ENCODE measurements at regions not wholly inside any gene's neighbourhood (a gene's known extent, or its start where the extent isn't known, plus 50 kb on each side); places are given as distances from the start of the nearest gene placed in this dataset.

- CTCF ChIA-PET, result interaction anchor here (0.6 to 2.1 kb wide), 14 partner anchors 12 to 294 kb away, joined by 3 to 6 read pairs (median 3); no protein-coding TSS in a partner anchor
- no peak overlapping the region for H3K27ac Mint-ChIP-seq
- H3K9me3 Mint-ChIP-seq, result peaks cover 20% of the 10 kb centered on the region
- H3K27me3 Mint-ChIP-seq (ENCODE audit: low read depth), result no peaks in the 10 kb centered on the region
- DNase-seq (ENCODE audit: low spot score) (no peak), ATAC-seq (no peak)
- no peak overlapping the region for H3K4me3 Mint-ChIP-seq
- POLR2A ChIA-PET, result no interaction called here
- peaks cover 11% of the 10 kb centered on the region for H3K36me3 Mint-ChIP-seq
- peaks cover 13% of the 10 kb centered on the region for H3K4me1 Mint-ChIP-seq
- TF ChIP-seq, protein P1, sequence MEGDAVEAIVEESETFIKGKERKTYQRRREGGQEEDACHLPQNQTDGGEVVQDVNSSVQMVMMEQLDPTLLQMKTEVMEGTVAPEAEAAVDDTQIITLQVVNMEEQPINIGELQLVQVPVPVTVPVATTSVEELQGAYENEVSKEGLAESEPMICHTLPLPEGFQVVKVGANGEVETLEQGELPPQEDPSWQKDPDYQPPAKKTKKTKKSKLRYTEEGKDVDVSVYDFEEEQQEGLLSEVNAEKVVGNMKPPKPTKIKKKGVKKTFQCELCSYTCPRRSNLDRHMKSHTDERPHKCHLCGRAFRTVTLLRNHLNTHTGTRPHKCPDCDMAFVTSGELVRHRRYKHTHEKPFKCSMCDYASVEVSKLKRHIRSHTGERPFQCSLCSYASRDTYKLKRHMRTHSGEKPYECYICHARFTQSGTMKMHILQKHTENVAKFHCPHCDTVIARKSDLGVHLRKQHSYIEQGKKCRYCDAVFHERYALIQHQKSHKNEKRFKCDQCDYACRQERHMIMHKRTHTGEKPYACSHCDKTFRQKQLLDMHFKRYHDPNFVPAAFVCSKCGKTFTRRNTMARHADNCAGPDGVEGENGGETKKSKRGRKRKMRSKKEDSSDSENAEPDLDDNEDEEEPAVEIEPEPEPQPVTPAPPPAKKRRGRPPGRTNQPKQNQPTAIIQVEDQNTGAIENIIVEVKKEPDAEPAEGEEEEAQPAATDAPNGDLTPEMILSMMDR (IDR thresholded peaks at IDR 0.05), result peak; percentile 37; the same call in 1 of the 2 replicates
- TF ChIP-seq, protein P2, sequence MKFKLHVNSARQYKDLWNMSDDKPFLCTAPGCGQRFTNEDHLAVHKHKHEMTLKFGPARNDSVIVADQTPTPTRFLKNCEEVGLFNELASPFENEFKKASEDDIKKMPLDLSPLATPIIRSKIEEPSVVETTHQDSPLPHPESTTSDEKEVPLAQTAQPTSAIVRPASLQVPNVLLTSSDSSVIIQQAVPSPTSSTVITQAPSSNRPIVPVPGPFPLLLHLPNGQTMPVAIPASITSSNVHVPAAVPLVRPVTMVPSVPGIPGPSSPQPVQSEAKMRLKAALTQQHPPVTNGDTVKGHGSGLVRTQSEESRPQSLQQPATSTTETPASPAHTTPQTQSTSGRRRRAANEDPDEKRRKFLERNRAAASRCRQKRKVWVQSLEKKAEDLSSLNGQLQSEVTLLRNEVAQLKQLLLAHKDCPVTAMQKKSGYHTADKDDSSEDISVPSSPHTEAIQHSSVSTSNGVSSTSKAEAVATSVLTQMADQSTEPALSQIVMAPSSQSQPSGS (CRISPR knock-in tag; IDR thresholded peaks at IDR 0.05; ENCODE audit: borderline replicate concordance, low read depth), result no peak
Observed at GRCh38 chr3:69439643-69440270, 53.9 kb upstream of the FRMD4B start.

- Mint-ChIP-seq H3K4me3 (no peak overlapping the region), H3K36me3 (peaks cover under 1% of the 10 kb centered on the region; the same call in 1 of the 2 replicates), H3K27me3 (ENCODE audit: low read depth) (no peaks in the 10 kb centered on the region), H3K4me1 (peaks cover 13% of the 10 kb centered on the region), H3K27ac (no peak overlapping the region), H3K9me3 (peaks cover 8% of the 10 kb centered on the region)
- no peak for ATAC-seq
- POLR2A ChIA-PET, result no interaction called here
- DNase-seq (ENCODE audit: low spot score), result no peak
- TF ChIP-seq MYBL2 (CRISPR knock-in tag; IDR thresholded peaks at IDR 0.05), result no peak
- TF ChIP-seq, protein P3, sequence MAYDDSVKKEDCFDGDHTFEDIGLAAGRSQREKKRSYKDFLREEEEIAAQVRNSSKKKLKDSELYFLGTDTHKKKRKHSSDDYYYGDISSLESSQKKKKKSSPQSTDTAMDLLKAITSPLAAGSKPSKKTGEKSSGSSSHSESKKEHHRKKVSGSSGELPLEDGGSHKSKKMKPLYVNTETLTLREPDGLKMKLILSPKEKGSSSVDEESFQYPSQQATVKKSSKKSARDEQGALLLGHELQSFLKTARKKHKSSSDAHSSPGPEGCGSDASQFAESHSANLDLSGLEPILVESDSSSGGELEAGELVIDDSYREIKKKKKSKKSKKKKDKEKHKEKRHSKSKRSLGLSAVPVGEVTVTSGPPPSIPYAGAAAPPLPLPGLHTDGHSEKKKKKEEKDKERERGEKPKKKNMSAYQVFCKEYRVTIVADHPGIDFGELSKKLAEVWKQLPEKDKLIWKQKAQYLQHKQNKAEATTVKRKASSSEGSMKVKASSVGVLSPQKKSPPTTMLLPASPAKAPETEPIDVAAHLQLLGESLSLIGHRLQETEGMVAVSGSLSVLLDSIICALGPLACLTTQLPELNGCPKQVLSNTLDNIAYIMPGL (CRISPR knock-in tag; IDR thresholded peaks at IDR 0.05), result no peak
- TF ChIP-seq, protein P4, sequence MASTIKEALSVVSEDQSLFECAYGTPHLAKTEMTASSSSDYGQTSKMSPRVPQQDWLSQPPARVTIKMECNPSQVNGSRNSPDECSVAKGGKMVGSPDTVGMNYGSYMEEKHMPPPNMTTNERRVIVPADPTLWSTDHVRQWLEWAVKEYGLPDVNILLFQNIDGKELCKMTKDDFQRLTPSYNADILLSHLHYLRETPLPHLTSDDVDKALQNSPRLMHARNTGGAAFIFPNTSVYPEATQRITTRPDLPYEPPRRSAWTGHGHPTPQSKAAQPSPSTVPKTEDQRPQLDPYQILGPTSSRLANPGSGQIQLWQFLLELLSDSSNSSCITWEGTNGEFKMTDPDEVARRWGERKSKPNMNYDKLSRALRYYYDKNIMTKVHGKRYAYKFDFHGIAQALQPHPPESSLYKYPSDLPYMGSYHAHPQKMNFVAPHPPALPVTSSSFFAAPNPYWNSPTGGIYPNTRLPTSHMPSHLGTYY (CRISPR knock-in tag; IDR thresholded peaks at IDR 0.05), result no peak
- TF ChIP-seq CREB1 (CRISPR knock-in tag; IDR thresholded peaks at IDR 0.05), result no peak
- TF ChIP-seq ZNF232 (CRISPR knock-in tag; IDR thresholded peaks at IDR 0.05), result no peak
- no peak for TF ChIP-seq SP1 (CRISPR knock-in tag; conservative IDR thresholded peaks at IDR 0.05)
- TF ChIP-seq ZNF317 (CRISPR knock-in tag; IDR thresholded peaks at IDR 0.05; ENCODE audit: borderline replicate concordance, low read depth), result no peak
- TF ChIP-seq MAX (CRISPR knock-in tag; IDR thresholded peaks at IDR 0.05), result no peak
- no peak for TF ChIP-seq IRF2 (CRISPR knock-in tag; IDR thresholded peaks at IDR 0.05; ENCODE audit: borderline replicate concordance, low read depth)
- CTCF ChIA-PET, result no interaction called here
Observed at GRCh38 chr3:69438476-69438875, 52.6 kb upstream of the FRMD4B start.

DNA sequence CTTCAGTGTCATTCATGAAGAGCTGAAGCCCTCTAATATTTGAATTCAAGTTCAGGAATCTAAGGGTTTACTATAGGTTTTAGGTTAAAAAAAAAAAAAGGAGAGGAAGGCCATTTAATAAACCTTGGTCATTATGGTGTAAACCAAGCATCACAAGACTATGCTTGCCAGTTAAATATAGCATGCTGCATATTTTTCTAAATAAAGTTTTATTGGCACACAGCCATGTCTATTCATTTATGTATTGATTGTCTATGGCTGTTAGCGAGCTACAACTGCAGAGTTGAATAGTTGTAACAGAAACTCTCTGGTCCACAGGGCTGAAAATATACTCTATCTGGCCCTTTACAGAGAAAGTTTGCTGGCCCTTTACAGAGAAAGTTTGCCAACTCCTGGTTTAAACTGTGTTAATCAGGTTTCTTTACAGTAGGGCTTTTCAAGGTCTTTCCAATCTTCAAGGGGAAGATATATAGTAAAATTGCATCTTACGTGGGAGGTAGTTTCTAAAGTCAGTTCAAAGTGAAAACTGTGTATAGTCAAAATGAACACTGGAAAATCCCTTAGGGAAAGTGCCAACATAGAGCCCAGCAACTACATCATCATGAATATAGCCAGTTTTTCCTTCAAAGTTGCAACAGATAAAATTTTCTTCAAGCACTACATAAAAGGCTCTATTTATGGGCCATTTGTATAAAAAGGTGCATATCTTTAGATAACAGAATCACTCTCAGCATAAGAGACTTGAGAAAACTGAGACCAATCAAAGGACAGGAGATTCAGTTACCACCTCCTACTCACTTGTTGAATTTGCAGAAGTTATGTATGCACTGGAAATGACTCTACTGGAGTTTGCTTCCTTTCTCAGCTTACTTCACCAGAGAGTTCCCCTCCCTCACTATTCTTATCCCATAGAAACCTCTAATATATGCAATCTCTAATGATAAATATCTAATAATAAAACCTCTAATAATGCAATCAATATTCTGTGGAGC is 49.7 kb upstream of the FRMD4B start:
- no peaks in the 10 kb centered on the region for H3K9me3 Mint-ChIP-seq
- POLR2A ChIA-PET, result interaction anchor here (0.6 kb wide), 1 partner anchor 13 kb away, joined by 5 read pairs; no protein-coding TSS in a partner anchor
- H3K4me3 Mint-ChIP-seq, result no peak overlapping the region
- DNase-seq (ENCODE audit: low spot score), result no peak
- CTCF ChIA-PET, result interaction anchor here (0.6 to 1.2 kb wide), 2 partner anchors 13 to 26 kb away, joined by 3 to 4 read pairs; no protein-coding TSS in a partner anchor
- no peaks in the 10 kb centered on the region for H3K36me3 Mint-ChIP-seq
- no peaks in the 10 kb centered on the region for H3K27me3 Mint-ChIP-seq (ENCODE audit: low read depth)
- H3K4me1 Mint-ChIP-seq, result peaks cover 5% of the 10 kb centered on the region
- no peak for ATAC-seq
- no peak overlapping the region for H3K27ac Mint-ChIP-seq
- TF ChIP-seq MXD4 (CRISPR knock-in tag; IDR thresholded peaks at IDR 0.05; ENCODE audit: borderline replicate concordance), result no peak
- no peak for TF ChIP-seq ETV6 (CRISPR knock-in tag; IDR thresholded peaks at IDR 0.05)
- no peak for TF ChIP-seq ZNF423 (CRISPR knock-in tag; IDR thresholded peaks at IDR 0.05)
- TF ChIP-seq ZMAT4 (CRISPR knock-in tag; IDR thresholded peaks at IDR 0.05), result no peak
- TF ChIP-seq, protein P5, sequence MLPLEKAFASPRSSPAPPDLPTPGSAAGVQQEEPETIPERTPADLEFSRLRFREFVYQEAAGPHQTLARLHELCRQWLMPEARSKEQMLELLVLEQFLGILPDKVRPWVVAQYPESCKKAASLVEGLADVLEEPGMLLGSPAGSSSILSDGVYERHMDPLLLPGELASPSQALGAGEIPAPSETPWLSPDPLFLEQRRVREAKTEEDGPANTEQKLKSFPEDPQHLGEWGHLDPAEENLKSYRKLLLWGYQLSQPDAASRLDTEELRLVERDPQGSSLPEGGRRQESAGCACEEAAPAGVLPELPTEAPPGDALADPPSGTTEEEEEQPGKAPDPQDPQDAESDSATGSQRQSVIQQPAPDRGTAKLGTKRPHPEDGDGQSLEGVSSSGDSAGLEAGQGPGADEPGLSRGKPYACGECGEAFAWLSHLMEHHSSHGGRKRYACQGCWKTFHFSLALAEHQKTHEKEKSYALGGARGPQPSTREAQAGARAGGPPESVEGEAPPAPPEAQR (CRISPR knock-in tag; IDR thresholded peaks at IDR 0.05), result no peak
- TF ChIP-seq, protein P6, sequence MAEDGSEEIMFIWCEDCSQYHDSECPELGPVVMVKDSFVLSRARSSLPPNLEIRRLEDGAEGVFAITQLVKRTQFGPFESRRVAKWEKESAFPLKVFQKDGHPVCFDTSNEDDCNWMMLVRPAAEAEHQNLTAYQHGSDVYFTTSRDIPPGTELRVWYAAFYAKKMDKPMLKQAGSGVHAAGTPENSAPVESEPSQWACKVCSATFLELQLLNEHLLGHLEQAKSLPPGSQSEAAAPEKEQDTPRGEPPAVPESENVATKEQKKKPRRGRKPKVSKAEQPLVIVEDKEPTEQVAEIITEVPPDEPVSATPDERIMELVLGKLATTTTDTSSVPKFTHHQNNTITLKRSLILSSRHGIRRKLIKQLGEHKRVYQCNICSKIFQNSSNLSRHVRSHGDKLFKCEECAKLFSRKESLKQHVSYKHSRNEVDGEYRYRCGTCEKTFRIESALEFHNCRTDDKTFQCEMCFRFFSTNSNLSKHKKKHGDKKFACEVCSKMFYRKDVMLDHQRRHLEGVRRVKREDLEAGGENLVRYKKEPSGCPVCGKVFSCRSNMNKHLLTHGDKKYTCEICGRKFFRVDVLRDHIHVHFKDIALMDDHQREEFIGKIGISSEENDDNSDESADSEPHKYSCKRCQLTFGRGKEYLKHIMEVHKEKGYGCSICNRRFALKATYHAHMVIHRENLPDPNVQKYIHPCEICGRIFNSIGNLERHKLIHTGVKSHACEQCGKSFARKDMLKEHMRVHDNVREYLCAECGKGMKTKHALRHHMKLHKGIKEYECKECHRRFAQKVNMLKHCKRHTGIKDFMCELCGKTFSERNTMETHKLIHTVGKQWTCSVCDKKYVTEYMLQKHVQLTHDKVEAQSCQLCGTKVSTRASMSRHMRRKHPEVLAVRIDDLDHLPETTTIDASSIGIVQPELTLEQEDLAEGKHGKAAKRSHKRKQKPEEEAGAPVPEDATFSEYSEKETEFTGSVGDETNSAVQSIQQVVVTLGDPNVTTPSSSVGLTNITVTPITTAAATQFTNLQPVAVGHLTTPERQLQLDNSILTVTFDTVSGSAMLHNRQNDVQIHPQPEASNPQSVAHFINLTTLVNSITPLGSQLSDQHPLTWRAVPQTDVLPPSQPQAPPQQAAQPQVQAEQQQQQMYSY (CRISPR knock-in tag; IDR thresholded peaks at IDR 0.05), result no peak

Data from WTC11 (cell line).